BLaER1 treated with 17β-estradiol and CSF1 and Interleukin-3, amounts not matched to agents 10 nM and 100 nM (cell line): ENCODE measurements at regions not wholly inside any gene's neighbourhood (a gene's known extent, or its start where the extent isn't known, plus 50 kb on each side); places are given as distances from the start of the nearest gene placed in this dataset.

ENCODE experiments used
- H3K27ac ChIP-seq, 11 experiments: shearing (Covaris generic); formaldehyde crosslinking; 2 replicates each; pipeline ENCODE4 v1.8.1; 2022
- H3K27me3 ChIP-seq, 11 experiments: shearing (Covaris generic); formaldehyde crosslinking; 2 replicates each; pipeline ENCODE4 v1.8.1; 2022
- H3K36me3 ChIP-seq, 11 experiments: shearing (Covaris generic); formaldehyde crosslinking; 2 replicates each; pipeline ENCODE4 v1.8.1; 2022
- H3K4me1 ChIP-seq, 10 experiments: shearing (Covaris generic); formaldehyde crosslinking; 2 replicates each; pipeline ENCODE4 v1.8.1; 2022
- H3K4me2 ChIP-seq, 11 experiments: shearing (Covaris generic); formaldehyde crosslinking; 2 replicates each; pipeline ENCODE4 v1.8.1; 2022
- H3K4me3 ChIP-seq, 10 experiments: shearing (Covaris generic); formaldehyde crosslinking; 2 replicates each; pipeline ENCODE4 v1.8.1; 2022
- H3K9ac ChIP-seq, 11 experiments: shearing (Covaris generic); formaldehyde crosslinking; 2 replicates each; pipeline ENCODE4 v1.8.1; 2022
- H3K9me3 ChIP-seq, 11 experiments: shearing (Covaris generic); formaldehyde crosslinking; replicated peaks in 1 of 11; 2 replicates each; pipeline ENCODE4 v1.8.1; 2022
- H4K20me1 ChIP-seq, 11 experiments: shearing (Covaris generic); formaldehyde crosslinking; 2 replicates each; pipeline ENCODE4 v1.8.1; 2022
- Cebpa-rat ChIP-seq, 11 experiments: shearing (Covaris generic); IDR thresholded peaks; 2 replicates each; pipeline ENCODE4 v1.8.1; 2022

DNA sequence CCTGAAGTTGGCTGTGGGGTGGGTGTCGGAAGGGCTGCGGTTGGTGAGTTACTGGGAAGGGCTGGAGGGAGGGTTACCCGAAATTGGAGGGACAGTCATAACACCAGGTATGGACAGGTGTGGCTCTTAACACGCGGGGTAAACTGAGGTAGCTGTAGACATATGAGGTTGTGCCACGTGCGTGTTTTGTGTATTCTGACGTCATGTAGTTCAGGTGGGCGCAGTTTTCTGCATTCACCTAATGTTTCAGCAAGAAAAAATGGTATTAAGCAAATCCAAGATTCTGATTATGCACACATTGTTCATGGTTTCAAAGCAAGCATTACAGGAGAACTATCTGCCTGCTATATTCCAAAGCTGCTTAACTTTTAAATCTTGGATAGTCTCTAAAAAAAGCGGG lies 83.5 kb upstream of the GPM6B start:
- TF ChIP-seq Cebpa-rat (IDR thresholded peaks at IDR 0.05), result no peak
- Histone ChIP-seq H3K27me3 (peaks cover 96 to 100% (median 99%) of the 10 kb centered on the region in 11 experiments), H3K36me3 (no peaks in the 10 kb centered on the region), H3K4me3 (no peak overlapping the region), H4K20me1 (peaks cover 0 to 4% (median 0%) of the 10 kb centered on the region in 11 experiments; a peak in 3 of 22 replicates), H3K4me2 (no peak overlapping the region), H3K9ac (no peak overlapping the region), H3K9me3 (peaks cover 0 to 11% (median 0%) of the 10 kb centered on the region in 11 experiments; a peak in 7 of 22 replicates), H3K4me1 (no peaks in the 10 kb centered on the region), H3K27ac (no peak overlapping the region)

DNA sequence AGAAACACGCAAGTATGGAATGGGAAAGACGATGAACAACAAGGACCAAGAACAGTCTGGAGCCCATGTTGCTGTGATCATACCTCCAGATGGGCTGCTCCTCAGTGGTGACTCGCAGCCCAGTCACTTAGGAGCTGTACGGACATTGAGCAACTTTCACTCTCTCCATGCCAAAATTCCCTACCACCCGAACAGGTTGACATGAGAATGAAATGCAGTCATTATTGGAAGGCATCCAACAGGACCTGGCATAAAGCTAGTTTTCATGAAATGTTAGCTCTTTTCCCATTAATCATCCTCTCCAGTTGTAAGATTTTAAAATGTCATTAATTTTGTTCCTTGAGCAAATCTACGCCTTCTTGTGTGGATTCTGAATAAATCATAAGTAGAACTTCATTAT lies 82.7 kb upstream of the GPM6B start:
- H4K20me1 ChIP-seq, result peaks cover 0 to 4% (median 0%) of the 10 kb centered on the region in 11 experiments; a peak in 3 of 22 replicates
- no peaks in the 10 kb centered on the region for H3K36me3 ChIP-seq
- no peak for TF ChIP-seq Cebpa-rat (IDR thresholded peaks at IDR 0.05)
- H3K27ac ChIP-seq, result no peak overlapping the region
- H3K9me3 ChIP-seq, result peaks cover 0 to 11% (median 0%) of the 10 kb centered on the region in 11 experiments; a peak in 7 of 22 replicates
- H3K27me3 ChIP-seq, result peaks cover 96 to 100% (median 99%) of the 10 kb centered on the region in 11 experiments
- H3K4me2 ChIP-seq, result no peak overlapping the region
- no peak overlapping the region for H3K9ac ChIP-seq
- no peak overlapping the region for H3K4me3 ChIP-seq
- H3K4me1 ChIP-seq, result no peaks in the 10 kb centered on the region

DNA sequence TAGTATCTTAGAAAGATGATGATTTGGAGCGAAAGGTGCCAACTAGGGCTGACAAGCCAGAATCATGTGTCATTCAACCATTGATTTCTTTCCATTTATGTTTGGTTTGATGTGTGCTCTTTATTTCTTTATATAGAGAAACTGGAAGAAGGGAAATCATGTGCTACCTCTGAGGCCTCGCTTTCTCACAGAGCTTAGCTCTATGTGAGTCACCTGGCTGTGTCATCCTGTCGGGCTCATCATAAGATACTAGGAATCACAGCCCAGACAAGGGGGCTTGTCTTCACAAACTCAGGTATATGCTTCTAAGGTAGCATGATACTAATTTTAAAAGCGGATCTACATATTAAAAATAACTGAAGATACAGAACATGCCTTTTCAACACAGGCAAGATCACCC lies 81.7 kb upstream of the GPM6B start:
- Histone ChIP-seq H3K4me3 (no peak overlapping the region), H3K9me3 (peaks cover 0 to 11% (median 0%) of the 10 kb centered on the region in 11 experiments; a peak in 7 of 22 replicates), H3K27me3 (peaks cover 97 to 100% (median 100%) of the 10 kb centered on the region in 11 experiments), H4K20me1 (peaks cover 0 to 4% (median 0%) of the 10 kb centered on the region in 11 experiments; a peak in 2 of 22 replicates), H3K36me3 (no peaks in the 10 kb centered on the region), H3K4me2 (no peak overlapping the region), H3K9ac (no peak overlapping the region), H3K27ac (no peak overlapping the region), H3K4me1 (no peaks in the 10 kb centered on the region)
- TF ChIP-seq Cebpa-rat (IDR thresholded peaks at IDR 0.05), result no peak

- no peak for TF ChIP-seq Cebpa-rat (IDR thresholded peaks at IDR 0.05)
- Histone ChIP-seq H3K27me3 (peaks cover 97 to 100% (median 100%) of the 10 kb centered on the region in 11 experiments), H3K27ac (no peak overlapping the region), H3K9me3 (peaks cover 0 to 11% (median 0%) of the 10 kb centered on the region in 11 experiments; a peak in 7 of 22 replicates), H3K36me3 (no peaks in the 10 kb centered on the region), H3K4me2 (no peak overlapping the region), H3K4me3 (no peak overlapping the region), H3K4me1 (no peaks in the 10 kb centered on the region), H4K20me1 (peaks cover 0 to 4% (median 0%) of the 10 kb centered on the region in 11 experiments; a peak in 1 of 22 replicates), H3K9ac (no peak overlapping the region)
These were observed 81.2 kb upstream of the GPM6B start for GRCh38 chrX:13898083-13898482.

DNA sequence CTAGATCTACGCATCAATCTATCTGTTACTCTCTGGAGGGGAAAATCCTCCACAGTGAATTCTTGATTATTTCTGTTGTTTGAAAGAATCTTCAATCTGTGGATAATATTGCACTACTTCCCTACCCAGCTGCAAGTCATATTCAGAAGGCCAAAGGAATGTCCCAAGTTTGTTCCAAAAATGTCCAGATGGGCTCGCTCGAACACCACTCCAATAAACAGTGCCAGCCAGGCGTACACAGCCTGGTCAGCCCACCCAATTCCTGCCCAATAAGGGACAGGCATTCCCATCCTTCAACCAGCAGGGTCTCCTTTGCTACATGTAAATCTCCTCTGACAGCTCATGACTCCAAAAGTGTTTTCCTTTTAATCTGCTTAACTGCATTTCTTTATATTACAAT lies 80.7 kb upstream of the GPM6B start:
- TF ChIP-seq Cebpa-rat (IDR thresholded peaks at IDR 0.05), result no peak
- Histone ChIP-seq H3K27me3 (peaks cover 97 to 100% (median 100%) of the 10 kb centered on the region in 11 experiments), H3K4me1 (no peaks in the 10 kb centered on the region), H3K9me3 (peaks cover 0 to 9% (median 0%) of the 10 kb centered on the region in 11 experiments; a peak in 7 of 22 replicates), H4K20me1 (peaks cover 0 to 4% (median 0%) of the 10 kb centered on the region in 11 experiments; a peak in 1 of 22 replicates), H3K4me2 (no peak overlapping the region), H3K27ac (no peak overlapping the region), H3K9ac (no peak overlapping the region), H3K4me3 (no peak overlapping the region), H3K36me3 (no peaks in the 10 kb centered on the region)

- Histone ChIP-seq H3K9me3 (peaks cover 0 to 9% (median 0%) of the 10 kb centered on the region in 11 experiments; a peak in 6 of 22 replicates), H3K9ac (no peak overlapping the region), H3K4me1 (no peaks in the 10 kb centered on the region), H3K27ac (no peak overlapping the region), H3K4me3 (no peak overlapping the region), H3K4me2 (no peak overlapping the region), H3K36me3 (no peaks in the 10 kb centered on the region), H4K20me1 (peaks cover 0 to 5% (median 0%) of the 10 kb centered on the region in 11 experiments; a peak in 1 of 22 replicates), H3K27me3 (peaks cover 97 to 100% (median 100%) of the 10 kb centered on the region in 11 experiments)
- no peak for TF ChIP-seq Cebpa-rat (IDR thresholded peaks at IDR 0.05)
These were observed 78.1 kb upstream of the GPM6B start for GRCh38 chrX:13894888-13895565.

DNA sequence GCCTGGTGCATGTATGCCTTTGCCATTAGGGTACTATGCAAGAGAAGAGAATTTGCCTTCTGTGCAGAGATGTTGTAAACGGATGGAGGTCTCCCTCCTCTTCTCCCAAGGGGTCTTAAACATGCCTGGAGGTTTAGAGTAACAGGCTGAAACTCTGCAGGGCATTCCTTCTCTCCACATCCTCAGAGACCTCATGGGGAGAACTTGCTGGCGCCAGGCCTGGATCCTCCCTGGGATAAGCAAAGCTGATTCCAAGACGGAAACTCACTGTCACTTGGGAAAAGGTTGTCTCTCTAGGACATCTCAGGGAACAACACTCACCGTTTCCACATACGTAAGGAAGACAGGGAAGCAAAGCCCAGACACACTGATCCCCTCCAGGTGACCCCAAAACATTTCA lies 76.9 kb upstream of the GPM6B start:
- Histone ChIP-seq H3K4me1 (no peaks in the 10 kb centered on the region), H3K36me3 (no peaks in the 10 kb centered on the region), H3K4me3 (no peak overlapping the region), H3K4me2 (no peak overlapping the region), H3K9me3 (peaks cover 0 to 9% (median 0%) of the 10 kb centered on the region in 11 experiments; a peak in 6 of 22 replicates), H4K20me1 (peaks cover 0 to 5% (median 0%) of the 10 kb centered on the region in 11 experiments; a peak in 1 of 22 replicates), H3K27me3 (peaks cover 99 to 100% (median 100%) of the 10 kb centered on the region in 11 experiments), H3K9ac (no peak overlapping the region), H3K27ac (no peak overlapping the region)
- no peak for TF ChIP-seq Cebpa-rat (IDR thresholded peaks at IDR 0.05)

GRCh38 chrX:13892856-13893255 lies 76.0 kb upstream of the GPM6B start:
- Histone ChIP-seq H3K36me3 (no peaks in the 10 kb centered on the region), H4K20me1 (peaks cover 0 to 5% (median 0%) of the 10 kb centered on the region in 11 experiments; a peak in 1 of 22 replicates), H3K9me3 (peaks cover 0 to under 1% (median 0%) of the 10 kb centered on the region in 11 experiments; a peak in 3 of 22 replicates), H3K4me2 (no peak overlapping the region), H3K27me3 (peaks cover 99 to 100% (median 100%) of the 10 kb centered on the region in 11 experiments), H3K4me3 (no peak overlapping the region), H3K9ac (no peak overlapping the region), H3K27ac (no peak overlapping the region), H3K4me1 (no peaks in the 10 kb centered on the region)
- TF ChIP-seq Cebpa-rat (IDR thresholded peaks at IDR 0.05), result no peak

- peaks cover 100% of the 10 kb centered on the region in 11 experiments for H3K27me3 ChIP-seq
- no peak overlapping the region for H3K27ac ChIP-seq
- no peaks in the 10 kb centered on the region for H3K9me3 ChIP-seq
- H3K4me1 ChIP-seq, result no peaks in the 10 kb centered on the region
- no peak overlapping the region for H3K9ac ChIP-seq
- TF ChIP-seq Cebpa-rat (IDR thresholded peaks at IDR 0.05), result no peak
- no peak overlapping the region for H3K4me2 ChIP-seq
- no peaks in the 10 kb centered on the region for H3K36me3 ChIP-seq
- H3K4me3 ChIP-seq, result no peak overlapping the region
- peaks cover 0 to 5% (median 0%) of the 10 kb centered on the region in 11 experiments; a peak in 1 of 22 replicates for H4K20me1 ChIP-seq
These were observed 74.7 kb upstream of the GPM6B start for GRCh38 chrX:13891377-13892140.
